ENCODE measurements at regions not wholly inside any gene's neighbourhood (a gene's known extent, or its start where the extent isn't known, plus 50 kb on each side); places are given as distances from the start of the nearest gene placed in this dataset.

DNA sequence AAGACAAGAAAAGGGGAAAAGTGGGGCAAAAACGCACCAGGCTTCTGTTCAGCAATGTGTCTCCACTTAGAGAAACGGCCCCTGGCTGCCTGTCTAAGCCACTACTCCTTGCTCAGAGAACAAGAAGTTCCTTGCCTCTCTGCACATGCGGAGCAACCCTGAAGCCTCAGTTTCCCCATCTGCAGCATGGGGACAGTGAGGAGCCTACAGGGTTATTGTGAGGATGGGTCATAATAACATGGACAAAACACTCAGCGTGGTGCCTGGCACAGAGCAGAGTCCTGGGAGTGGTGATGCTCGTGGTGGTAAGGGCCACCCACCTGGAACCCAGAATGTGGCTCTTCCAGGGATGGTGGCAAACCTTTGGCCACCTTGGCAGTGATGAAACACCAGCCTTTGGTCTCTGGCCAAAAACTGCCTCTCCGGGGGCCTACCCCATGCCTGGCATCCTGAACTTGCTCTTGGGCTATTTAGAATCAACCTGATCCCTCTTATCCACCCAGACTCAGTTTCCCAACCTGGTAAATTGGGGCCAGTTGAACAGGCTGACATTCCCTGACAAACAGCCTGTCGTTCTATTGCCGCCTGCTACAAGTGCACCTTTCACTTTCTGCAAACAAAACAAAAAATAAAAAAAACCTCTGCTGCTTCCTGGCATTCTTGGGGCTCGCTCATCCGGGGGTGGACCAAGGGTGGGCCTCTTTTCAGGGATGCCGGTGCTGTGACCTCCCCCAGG lies 56.5 kb upstream of the DLK1 start:
- TF ChIP-seq, protein P1, sequence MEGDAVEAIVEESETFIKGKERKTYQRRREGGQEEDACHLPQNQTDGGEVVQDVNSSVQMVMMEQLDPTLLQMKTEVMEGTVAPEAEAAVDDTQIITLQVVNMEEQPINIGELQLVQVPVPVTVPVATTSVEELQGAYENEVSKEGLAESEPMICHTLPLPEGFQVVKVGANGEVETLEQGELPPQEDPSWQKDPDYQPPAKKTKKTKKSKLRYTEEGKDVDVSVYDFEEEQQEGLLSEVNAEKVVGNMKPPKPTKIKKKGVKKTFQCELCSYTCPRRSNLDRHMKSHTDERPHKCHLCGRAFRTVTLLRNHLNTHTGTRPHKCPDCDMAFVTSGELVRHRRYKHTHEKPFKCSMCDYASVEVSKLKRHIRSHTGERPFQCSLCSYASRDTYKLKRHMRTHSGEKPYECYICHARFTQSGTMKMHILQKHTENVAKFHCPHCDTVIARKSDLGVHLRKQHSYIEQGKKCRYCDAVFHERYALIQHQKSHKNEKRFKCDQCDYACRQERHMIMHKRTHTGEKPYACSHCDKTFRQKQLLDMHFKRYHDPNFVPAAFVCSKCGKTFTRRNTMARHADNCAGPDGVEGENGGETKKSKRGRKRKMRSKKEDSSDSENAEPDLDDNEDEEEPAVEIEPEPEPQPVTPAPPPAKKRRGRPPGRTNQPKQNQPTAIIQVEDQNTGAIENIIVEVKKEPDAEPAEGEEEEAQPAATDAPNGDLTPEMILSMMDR (IDR thresholded peaks at IDR 0.05) = no peak
- TF ChIP-seq EP300 (IDR thresholded peaks at IDR 0.05) = no peak
- no peak for TF ChIP-seq POLR2A (IDR thresholded peaks at IDR 0.05)

All from stomach (tissue), 4 donors.